ENCODE measurements at regions not wholly inside any gene's neighbourhood (a gene's known extent, or its start where the extent isn't known, plus 50 kb on each side); places are given as distances from the start of the nearest gene placed in this dataset.

DNA sequence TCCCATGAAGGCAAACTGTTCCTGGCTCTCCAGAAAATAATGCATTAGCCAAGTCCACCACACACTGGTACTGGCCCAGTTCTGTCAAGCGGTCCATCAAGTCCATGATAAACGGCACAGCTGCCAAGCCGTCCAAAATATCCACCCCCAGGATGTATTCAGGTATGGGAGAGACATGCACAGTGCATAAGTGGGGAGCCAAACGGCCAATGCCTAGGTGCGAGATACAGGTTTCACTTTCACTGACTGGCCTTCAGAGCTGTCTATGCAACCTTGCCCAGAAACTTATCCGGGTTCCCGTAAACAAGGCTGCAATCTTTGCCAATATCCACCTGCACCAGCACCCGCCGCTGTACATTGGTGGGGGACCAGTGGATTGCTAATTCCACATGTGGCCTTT lies 795.8 kb downstream of the EFNA5 start:
- Histone ChIP-seq H2AK9ac (replicated peaks; ENCODE audit: low read depth, low read length, poor library complexity) (no peak overlapping the region), H2AK5ac (ENCODE audit: low read depth, low read length) (no peak overlapping the region), H3K4me2 (ENCODE audit: low read depth, low read length) (no peak overlapping the region), H3K9ac (ENCODE audit: low read depth, low read length) (no peak overlapping the region), H2BK5ac (ENCODE audit: low read depth, low read length, poor library complexity, severe bottlenecking) (no peak overlapping the region), H2BK20ac (ENCODE audit: low read depth, low read length) (no peak overlapping the region), H4K91ac (ENCODE audit: insufficient read depth, low read depth, low read length) (no peak overlapping the region), H3K36me3 (ENCODE audit: control insufficient read depth, insufficient read depth, low read length) (no peaks in the 10 kb centered on the region), H3K9me1 (ENCODE audit: insufficient read depth, low read length) (no peaks in the 10 kb centered on the region), H2BK15ac (ENCODE audit: low read depth, low read length) (no peak overlapping the region), H3K9me3 (ENCODE audit: control insufficient read depth, insufficient read depth, low read length) (no peaks in the 10 kb centered on the region), H3K14ac (replicated peaks; ENCODE audit: low read depth, low read length) (no peak overlapping the region), H3K4ac (ENCODE audit: low read depth, low read length) (no peak overlapping the region), H4K20me1 (ENCODE audit: insufficient read depth, low read length) (no peaks in the 10 kb centered on the region), H3K23ac (ENCODE audit: low read depth, low read length) (no peak overlapping the region), H4K5ac (ENCODE audit: low read depth, low read length) (no peak overlapping the region), H3K18ac (ENCODE audit: low read depth, low read length) (no peak overlapping the region), H3K4me3 (ENCODE audit: insufficient read depth, low read depth, low read length) (no peak overlapping the region), H3K79me1 (ENCODE audit: low read depth in 1 of 2, low read length in 2 of 2) (no peaks in the 10 kb centered on the region), H2BK120ac (ENCODE audit: low read depth, low read length) (no peak overlapping the region), H4K8ac (ENCODE audit: low read depth in 2 of 2, low read length in 2 of 2) (no peak overlapping the region), H3K56ac (ENCODE audit: extremely low read depth, insufficient read depth, low read length) (no peak overlapping the region), H3K27ac (ENCODE audit: insufficient read depth, low read length) (no peak overlapping the region), H2AFZ (replicated peaks; ENCODE audit: low read length, poor library complexity) (no peak overlapping the region), H3K4me1 (ENCODE audit: control insufficient read depth, insufficient read depth, low read length) (no peaks in the 10 kb centered on the region), H3K27me3 (ENCODE audit: control insufficient read depth, insufficient read depth, low read length) (no peaks in the 10 kb centered on the region)
- CTCF ChIA-PET = no interaction called here
- in situ Hi-C loops (cut with MboI; ENCODE audit: low sequenced_read_pairs) (no loop called here), dilution Hi-C loops (cut with HindIII; ENCODE audit: low sequenced_read_pairs, unreplicated experiment) (no loop called here), intact Hi-C loops (cut with micrococcal nuclease) (loop anchor here (5.0 kb wide), 2 partner anchors 608 to 797 kb away; partner anchors contain the start of gene EFNA5)
- POLR2A ChIA-PET (ENCODE audit: unreplicated experiment) = no interaction called here
- ATAC-seq (ENCODE audit: low read depth) (no peak), DNase-seq (no peak)
- TF ChIP-seq MAZ (IDR thresholded peaks at IDR 0.05; ENCODE audit: borderline replicate concordance, low read depth, low read length) (no peak), MXI1 (IDR thresholded peaks at IDR 0.05; ENCODE audit: borderline replicate concordance, low read depth, low read length) (no peak)
- WGBS, 2 experiments (ENCODE audit: extremely low coverage in 2 of 2, insufficient read length in 1 of 2) = 96% methylated on average over 4 of the region's 9 CpGs; no CpG with 5 or more reads in 1 of the 2 experiments
- BruUV-seq (replicated peaks) = no TSS peak

Data from IMR-90 (cell line).